Mucosa of rectum (tissue), 2 donors: ENCODE measurements at regions not wholly inside any gene's neighbourhood (a gene's known extent, or its start where the extent isn't known, plus 50 kb on each side); places are given as distances from the start of the nearest gene placed in this dataset.

ENCODE experiments used
- H3K27ac ChIP-seq, 2 donors: one replicate each; pipeline ENCODE4 v1.7.0; 2013; ENCODE audit warnings: inconsistent platforms in 2 of 2, low read depth in 2 of 2, low read length in 2 of 2
- H3K27me3 ChIP-seq, 2 donors: one replicate each; pipeline ENCODE4 v1.7.0; 2013; ENCODE audit warnings: low read length in 2 of 2; ENCODE audit not compliant: control insufficient read depth in 2 of 2, insufficient read depth in 2 of 2
- H3K36me3 ChIP-seq, 2 donors: one replicate each; pipeline ENCODE4 v1.7.0; 2013; ENCODE audit warnings: low read length in 2 of 2; ENCODE audit not compliant: control insufficient read depth in 2 of 2, insufficient read depth in 2 of 2
- H3K4me1 ChIP-seq, 2 donors: one replicate each; pipeline ENCODE4 v1.7.0; 2013; ENCODE audit warnings: low read length in 2 of 2, mild to moderate bottlenecking in 1 of 2; ENCODE audit not compliant: control insufficient read depth in 2 of 2, insufficient read depth in 2 of 2
- H3K4me3 ChIP-seq, 2 donors: one replicate each; pipeline ENCODE4 v1.7.0; 2013; ENCODE audit warnings: low read length in 2 of 2
- H3K9ac ChIP-seq, 2 donors: one replicate each; pipeline ENCODE4 v1.7.0; 2013; ENCODE audit warnings: low read length in 2 of 2, low read depth in 1 of 2, mild to moderate bottlenecking in 1 of 2
- H3K9me3 ChIP-seq, 2 donors: one replicate each; pipeline ENCODE4 v1.7.0; 2013; ENCODE audit warnings: low read length in 2 of 2; ENCODE audit not compliant: control insufficient read depth in 2 of 2
- donor health status: healthy.
- donor health status: Normal muscosa, but diverticular disease.

DNA sequence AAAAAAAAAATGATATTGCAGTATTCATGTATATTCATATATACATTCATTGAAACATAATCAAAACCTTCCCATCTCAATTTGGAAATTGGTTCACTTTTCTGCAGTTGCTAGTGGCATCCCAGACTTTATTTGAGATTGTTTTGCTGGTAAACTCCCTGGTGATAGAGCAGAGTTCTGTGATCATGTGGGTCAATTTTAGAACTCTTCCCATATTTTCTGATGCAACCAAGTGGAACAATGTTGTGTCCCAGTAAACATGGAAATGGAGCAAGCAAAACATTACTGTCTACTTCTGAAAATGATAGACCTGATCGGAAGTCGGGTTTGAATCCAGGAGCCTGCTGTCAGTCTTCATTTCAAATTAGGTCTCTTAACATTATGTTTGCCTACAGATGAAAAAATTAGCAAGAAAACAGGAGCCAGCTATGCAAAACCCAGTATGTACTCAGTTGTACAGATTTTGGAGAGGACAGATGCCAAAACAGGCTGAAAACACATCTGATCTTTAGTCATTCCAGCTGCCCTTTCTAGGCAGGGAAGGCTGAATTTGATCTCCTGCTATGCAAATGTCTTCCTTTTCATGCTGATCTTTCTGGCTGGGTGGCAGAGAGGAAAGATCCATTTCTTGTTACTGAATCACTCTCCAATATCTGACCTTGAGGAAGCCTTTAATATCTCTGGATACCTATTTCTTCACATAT lies 786.6 kb upstream of the SOX9 start:
- H3K4me1 ChIP-seq: peaks cover 0 to 7% of the 10 kb centered on the region in 2 donors
- H3K9me3 ChIP-seq: no peaks in the 10 kb centered on the region
- no peak overlapping the region for H3K4me3 ChIP-seq
- H3K27me3 ChIP-seq: no peaks in the 10 kb centered on the region
- no peak overlapping the region for H3K9ac ChIP-seq
- no peaks in the 10 kb centered on the region for H3K36me3 ChIP-seq
- no peak overlapping the region for H3K27ac ChIP-seq

GRCh38 chr17:71335212-71335611 lies 785.6 kb upstream of the SOX9 start:
- Histone ChIP-seq H3K27ac (no peak overlapping the region), H3K9me3 (no peaks in the 10 kb centered on the region), H3K9ac (no peak overlapping the region), H3K4me3 (no peak overlapping the region), H3K27me3 (no peaks in the 10 kb centered on the region), H3K36me3 (no peaks in the 10 kb centered on the region), H3K4me1 (peaks cover 0 to 4% of the 10 kb centered on the region in 2 donors)

DNA sequence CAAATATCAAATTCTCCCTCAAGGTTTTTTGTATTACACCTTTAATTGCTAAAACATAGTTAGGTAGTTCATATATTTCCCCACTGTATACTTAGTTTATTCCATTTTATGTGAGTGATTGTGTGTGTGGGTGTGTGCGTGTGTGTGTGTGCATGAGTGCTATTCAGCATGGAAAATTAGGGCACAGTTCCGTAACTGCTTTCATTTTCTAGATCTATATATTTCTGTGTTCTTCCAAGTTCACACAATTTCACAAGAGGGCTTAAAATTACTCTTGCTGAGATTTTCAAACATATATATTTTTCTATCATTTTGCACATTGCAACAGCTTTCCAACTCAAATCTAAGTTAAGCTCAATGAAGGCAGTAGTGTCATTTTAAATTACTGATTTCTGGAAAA lies 782.9 kb upstream of the SOX9 start:
- Histone ChIP-seq H3K36me3 (no peaks in the 10 kb centered on the region), H3K27me3 (no peaks in the 10 kb centered on the region), H3K4me1 (peaks cover 0 to 4% of the 10 kb centered on the region in 2 donors), H3K9me3 (no peaks in the 10 kb centered on the region), H3K27ac (no peak overlapping the region), H3K9ac (no peak overlapping the region), H3K4me3 (peak overlapping the region; percentile 46 to 50)

DNA sequence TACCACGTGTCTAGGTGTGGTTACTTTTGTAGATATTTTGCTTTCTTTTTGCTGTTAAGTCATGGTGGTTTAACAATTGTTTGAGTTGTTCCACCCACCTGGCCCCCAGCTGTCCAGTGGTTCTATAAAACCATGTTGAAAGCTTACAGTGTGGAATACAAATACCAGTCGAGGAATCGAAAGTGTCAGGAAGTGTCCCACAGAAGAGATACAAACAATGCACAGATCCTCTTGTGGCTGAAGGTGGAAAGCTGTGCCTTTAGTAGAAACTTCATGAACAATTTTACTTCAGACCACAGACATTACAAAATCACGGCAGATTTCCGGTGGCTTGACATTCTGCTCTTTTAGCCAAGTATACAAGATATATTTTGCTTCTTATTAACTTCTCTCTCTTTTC lies 782.4 kb upstream of the SOX9 start:
- Histone ChIP-seq H3K4me3 (peak overlapping the region; percentile 46 to 50), H3K36me3 (no peaks in the 10 kb centered on the region), H3K9ac (no peak overlapping the region)

DNA sequence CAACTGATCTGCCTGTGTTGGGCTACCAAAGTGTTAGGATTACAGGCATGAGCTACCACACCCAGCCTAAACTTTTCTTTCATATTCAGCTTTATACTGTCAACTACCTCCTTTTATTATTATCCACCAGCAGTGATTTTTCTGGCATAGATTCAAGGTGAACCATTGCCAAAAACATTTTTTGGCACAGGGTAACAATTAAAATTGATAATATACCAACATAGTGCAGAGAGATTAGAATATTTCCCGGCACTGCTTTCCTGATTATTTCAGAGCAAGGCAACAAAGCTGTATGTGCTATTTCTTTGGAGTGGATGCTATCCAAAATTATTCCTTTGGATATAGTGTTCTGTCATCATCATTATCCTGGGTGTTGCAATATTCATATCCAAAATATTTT lies 781.6 kb upstream of the SOX9 start:
- Histone ChIP-seq H3K4me3 (no peak overlapping the region), H3K9me3 (no peaks in the 10 kb centered on the region), H3K4me1 (peaks cover 0 to 4% of the 10 kb centered on the region in 2 donors), H3K27me3 (no peaks in the 10 kb centered on the region), H3K27ac (no peak overlapping the region), H3K9ac (no peak overlapping the region), H3K36me3 (no peaks in the 10 kb centered on the region)

More for the DNA sequence above, 782.4 kb upstream of the SOX9 start:
- Histone ChIP-seq H3K9me3 (no peaks in the 10 kb centered on the region), H3K27ac (no peak overlapping the region), H3K4me1 (peaks cover 0 to 4% of the 10 kb centered on the region in 2 donors), H3K27me3 (no peaks in the 10 kb centered on the region)

GRCh38 chr17:71342737-71343136 lies 778.1 kb upstream of the SOX9 start:
- Histone ChIP-seq H3K9ac (no peak overlapping the region), H3K4me3 (no peak overlapping the region), H3K36me3 (no peaks in the 10 kb centered on the region), H3K9me3 (no peaks in the 10 kb centered on the region), H3K4me1 (peaks cover 0 to 4% of the 10 kb centered on the region in 2 donors), H3K27ac (no peak overlapping the region), H3K27me3 (no peaks in the 10 kb centered on the region)

DNA sequence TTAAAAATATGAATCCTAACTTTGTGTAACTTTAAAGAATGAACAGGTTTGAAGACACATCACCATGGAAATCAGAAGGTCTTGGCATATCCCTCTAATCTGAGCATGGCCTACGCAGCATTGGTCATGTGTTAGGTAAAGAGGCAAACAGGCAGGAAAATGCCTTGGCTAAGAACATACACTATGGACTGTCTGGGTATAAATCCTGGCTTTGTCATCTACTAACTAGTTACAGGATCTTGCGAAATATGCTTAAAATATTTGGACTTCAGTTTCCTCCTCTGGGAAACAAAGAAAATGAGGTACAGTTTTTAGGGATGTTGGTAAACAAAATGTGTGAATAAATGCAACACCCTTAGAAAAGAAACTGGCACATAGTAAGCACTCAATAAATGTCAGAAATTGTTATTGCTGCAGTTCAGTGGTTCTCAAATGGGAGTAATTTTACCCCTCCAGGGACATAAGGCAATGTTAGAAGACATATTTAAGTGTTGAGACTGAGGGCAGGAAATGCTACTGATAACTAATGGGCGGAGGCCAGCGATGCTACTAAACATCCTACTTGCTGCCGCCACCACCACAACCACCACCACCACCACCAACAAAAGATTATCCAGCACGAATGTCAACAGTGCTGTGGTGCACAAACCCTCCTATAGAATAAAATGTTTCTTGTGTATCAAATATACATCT lies 770.8 kb upstream of the SOX9 start:
- no peak overlapping the region for H3K4me3 ChIP-seq
- no peaks in the 10 kb centered on the region for H3K9me3 ChIP-seq
- H3K27ac ChIP-seq: no peak overlapping the region

GRCh38 chr17:71360301-71360700 lies 760.5 kb upstream of the SOX9 start:
- no peak overlapping the region for H3K4me3 ChIP-seq
- no peak overlapping the region for H3K9ac ChIP-seq
- H3K27ac ChIP-seq: no peak overlapping the region
- H3K4me1 ChIP-seq: no peaks in the 10 kb centered on the region
- H3K9me3 ChIP-seq: no peaks in the 10 kb centered on the region
- H3K27me3 ChIP-seq: no peaks in the 10 kb centered on the region
- H3K36me3 ChIP-seq: no peaks in the 10 kb centered on the region

More for the DNA sequence above, 770.8 kb upstream of the SOX9 start:
- H3K4me1 ChIP-seq: no peaks in the 10 kb centered on the region
- H3K27me3 ChIP-seq: no peaks in the 10 kb centered on the region
- no peaks in the 10 kb centered on the region for H3K36me3 ChIP-seq
- H3K9ac ChIP-seq: no peak overlapping the region

DNA sequence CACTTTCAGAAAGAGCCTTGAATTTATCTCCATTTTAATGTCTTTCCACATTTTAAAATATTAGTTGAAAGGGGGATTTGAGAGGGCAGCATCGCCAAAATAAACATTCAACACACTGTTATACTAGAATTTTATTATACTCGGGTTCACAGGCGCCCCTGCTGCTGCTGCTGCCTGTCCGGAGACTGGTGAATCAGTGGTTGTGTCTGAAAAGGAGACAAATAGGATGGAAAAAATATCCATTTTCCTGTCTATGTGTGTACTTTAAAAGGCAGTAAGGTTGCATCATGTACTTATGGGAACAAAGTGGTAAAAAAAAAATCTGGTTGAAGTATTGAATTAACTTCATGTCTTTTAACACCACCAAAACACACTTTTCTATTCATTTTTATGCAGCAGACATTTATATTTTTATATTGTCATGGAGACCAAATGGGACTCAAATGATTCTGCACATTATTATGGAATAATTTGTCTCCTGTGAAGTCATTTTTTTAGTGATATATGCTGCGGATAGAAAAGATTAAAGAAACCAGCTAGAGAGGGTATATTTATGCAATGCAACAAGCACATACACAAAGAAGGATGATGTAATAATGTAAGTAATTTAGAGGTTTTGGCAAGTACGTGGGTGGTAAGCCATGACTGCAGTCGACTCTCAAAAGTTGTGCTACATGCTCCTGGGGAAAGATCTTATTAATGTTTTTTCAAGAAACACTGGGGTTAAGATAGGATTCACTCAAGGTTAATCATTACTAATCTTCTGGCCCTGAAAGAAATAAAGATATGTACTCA lies 759.0 kb upstream of the SOX9 start:
- Histone ChIP-seq H3K4me3 (no peak overlapping the region), H3K9me3 (no peaks in the 10 kb centered on the region), H3K36me3 (no peaks in the 10 kb centered on the region), H3K27me3 (no peaks in the 10 kb centered on the region), H3K27ac (no peak overlapping the region), H3K4me1 (no peaks in the 10 kb centered on the region), H3K9ac (no peak overlapping the region)

- Histone ChIP-seq H3K27ac (no peak overlapping the region), H3K9me3 (no peaks in the 10 kb centered on the region), H3K4me3 (no peak overlapping the region), H3K9ac (no peak overlapping the region), H3K27me3 (no peaks in the 10 kb centered on the region), H3K36me3 (no peaks in the 10 kb centered on the region), H3K4me1 (no peaks in the 10 kb centered on the region)
Measured at GRCh38 chr17:71363661-71364060, 757.2 kb upstream of the SOX9 start.
